HT-29 (cell line): ENCODE measurements at regions not wholly inside any gene's neighbourhood (a gene's known extent, or its start where the extent isn't known, plus 50 kb on each side); places are given as distances from the start of the nearest gene placed in this dataset.
"Not testable (repeated sequence)": the region's sequence is repeated elsewhere in the genome, so short reads cannot be mapped to it uniquely, and the experiment has no call there.

Experiments used
- DNase-seq: peaks from one replicate; pipeline ENCODE4 v3.0.0-alpha.2; 2015; ENCODE audit warnings: low spot score

GRCh38 chr14:38589747-38590350 lies 334.0 kb upstream of the CLEC14A start:
- DNase-seq: no peak

GRCh38 chr14:38583471-38583870 lies 327.6 kb upstream of the CLEC14A start:
- no peak for DNase-seq

- no peak for DNase-seq
Measured at GRCh38 chr14:38578278-38578681, 322.4 kb upstream of the CLEC14A start.

- no peak for DNase-seq
Measured at GRCh38 chr14:38567703-38568102, 311.8 kb upstream of the CLEC14A start.

- DNase-seq: no peak
Measured at GRCh38 chr14:38561657-38562056, 305.8 kb upstream of the CLEC14A start.

- DNase-seq: no peak
Measured at GRCh38 chr14:38559711-38560110, 303.8 kb upstream of the CLEC14A start.

- not testable (repeated sequence) for DNase-seq
Measured at GRCh38 chr14:38557391-38557790, 301.5 kb upstream of the CLEC14A start.

- DNase-seq: no peak
Measured at GRCh38 chr14:38556252-38556651, 300.4 kb upstream of the CLEC14A start.

- no peak for DNase-seq
Measured at GRCh38 chr14:38554026-38554425, 298.1 kb upstream of the CLEC14A start.

- DNase-seq: no peak
Measured at GRCh38 chr14:38553586-38553985, 297.7 kb upstream of the CLEC14A start.

- no peak for DNase-seq
Measured at GRCh38 chr14:38549564-38549963, 293.7 kb upstream of the CLEC14A start.

GRCh38 chr14:38547961-38548490 lies 292.1 kb upstream of the CLEC14A start:
- DNase-seq: no peak

GRCh38 chr14:38546932-38547551 lies 291.1 kb upstream of the CLEC14A start:
- DNase-seq: no peak

- no peak for DNase-seq
Measured at GRCh38 chr14:38544776-38545175, 288.9 kb upstream of the CLEC14A start.

GRCh38 chr14:38543851-38544250 lies 288.0 kb upstream of the CLEC14A start:
- not testable (repeated sequence) for DNase-seq

- DNase-seq: not testable (repeated sequence)
Measured at GRCh38 chr14:38538053-38538452, 282.2 kb upstream of the CLEC14A start.

GRCh38 chr14:38536376-38537038 lies 280.6 kb upstream of the CLEC14A start:
- no peak for DNase-seq

GRCh38 chr14:38528582-38528981 lies 272.7 kb upstream of the CLEC14A start:
- no peak for DNase-seq

GRCh38 chr14:38527502-38527878 lies 271.6 kb upstream of the CLEC14A start:
- no peak for DNase-seq

GRCh38 chr14:38526826-38527501 lies 271.1 kb upstream of the CLEC14A start:
- DNase-seq: no peak

GRCh38 chr14:38524636-38525509 lies 269.0 kb upstream of the CLEC14A start:
- DNase-seq: no peak
